Gastrocnemius medialis (tissue), 4 donors: ENCODE measurements at regions not wholly inside any gene's neighbourhood (a gene's known extent, or its start where the extent isn't known, plus 50 kb on each side); places are given as distances from the start of the nearest gene placed in this dataset.

Experiments
- POLR2A ChIP-seq, 2 donors: fragments of 450-650 bp; IDR thresholded peaks; one replicate each; pipeline ENCODE4 v1.6.1; 2017; ENCODE audit warnings: antibody characterized with exemption in 2 of 2, mild to moderate bottlenecking in 2 of 2, moderate library complexity in 2 of 2
- TF ChIP-seq, protein P1 (sequence below), 5 experiments: fragments of 450-650 bp in 3 of 5; fragments of 200-600 bp in 2 of 5; sonication (generic) in 2 of 5; IDR thresholded peaks in 4 of 5; conservative IDR thresholded peaks in 1 of 5; 1 replicate in 4 of 5; 2 replicates in 1 of 5; pipeline ENCODE4 v1.5.1; 2016 to 2019; ENCODE audit warnings: antibody characterized with exemption in 5 of 5, mild to moderate bottlenecking in 3 of 5, moderate library complexity in 3 of 5

DNA sequence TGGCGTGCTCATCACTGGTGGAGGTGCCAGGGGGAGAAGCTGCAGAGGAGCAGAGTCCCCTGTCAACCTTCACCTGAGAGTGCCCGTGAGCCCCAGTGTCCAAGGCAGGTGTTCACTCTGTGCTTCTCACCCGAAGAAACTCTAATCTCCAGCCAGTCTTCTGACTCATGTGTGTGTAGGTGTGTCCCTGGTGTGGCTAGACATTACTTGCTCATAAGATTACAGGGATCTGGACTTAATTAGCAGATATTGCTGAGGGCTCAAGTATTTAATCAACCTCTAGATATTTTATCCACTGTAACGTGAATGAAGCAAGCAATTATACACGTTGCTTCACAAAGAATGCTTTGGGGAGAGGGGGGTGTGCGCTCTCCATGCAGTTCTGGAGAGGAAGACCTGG is 72.5 kb downstream of the MED10 start:
- no peak for TF ChIP-seq POLR2A (IDR thresholded peaks at IDR 0.05)
- TF ChIP-seq, protein P1, sequence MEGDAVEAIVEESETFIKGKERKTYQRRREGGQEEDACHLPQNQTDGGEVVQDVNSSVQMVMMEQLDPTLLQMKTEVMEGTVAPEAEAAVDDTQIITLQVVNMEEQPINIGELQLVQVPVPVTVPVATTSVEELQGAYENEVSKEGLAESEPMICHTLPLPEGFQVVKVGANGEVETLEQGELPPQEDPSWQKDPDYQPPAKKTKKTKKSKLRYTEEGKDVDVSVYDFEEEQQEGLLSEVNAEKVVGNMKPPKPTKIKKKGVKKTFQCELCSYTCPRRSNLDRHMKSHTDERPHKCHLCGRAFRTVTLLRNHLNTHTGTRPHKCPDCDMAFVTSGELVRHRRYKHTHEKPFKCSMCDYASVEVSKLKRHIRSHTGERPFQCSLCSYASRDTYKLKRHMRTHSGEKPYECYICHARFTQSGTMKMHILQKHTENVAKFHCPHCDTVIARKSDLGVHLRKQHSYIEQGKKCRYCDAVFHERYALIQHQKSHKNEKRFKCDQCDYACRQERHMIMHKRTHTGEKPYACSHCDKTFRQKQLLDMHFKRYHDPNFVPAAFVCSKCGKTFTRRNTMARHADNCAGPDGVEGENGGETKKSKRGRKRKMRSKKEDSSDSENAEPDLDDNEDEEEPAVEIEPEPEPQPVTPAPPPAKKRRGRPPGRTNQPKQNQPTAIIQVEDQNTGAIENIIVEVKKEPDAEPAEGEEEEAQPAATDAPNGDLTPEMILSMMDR (IDR thresholded peaks at IDR 0.05 in 4 of 5, conservative IDR thresholded peaks at IDR 0.05 in 1 of 5), result no peak
